T-helper 2 cell treated with Interferon-gamma antibody and Interleukin-4, amounts not matched to agents 100 ng/mL and 5 ng/mL, for 36 hours (primary cell): ENCODE measurements at regions not wholly inside any gene's neighbourhood (a gene's known extent, or its start where the extent isn't known, plus 50 kb on each side); places are given as distances from the start of the nearest gene placed in this dataset.
"Not testable (repeated sequence)": the region's sequence is repeated elsewhere in the genome, so short reads cannot be mapped to it uniquely, and the experiment has no call there.

Experiments
- intact Hi-C: fragments of 100-400 bp; cut with micrococcal nuclease; formaldehyde crosslinking; loops from one replicate; pipeline ENCODE4 v1.15.1; 2023

DNA sequence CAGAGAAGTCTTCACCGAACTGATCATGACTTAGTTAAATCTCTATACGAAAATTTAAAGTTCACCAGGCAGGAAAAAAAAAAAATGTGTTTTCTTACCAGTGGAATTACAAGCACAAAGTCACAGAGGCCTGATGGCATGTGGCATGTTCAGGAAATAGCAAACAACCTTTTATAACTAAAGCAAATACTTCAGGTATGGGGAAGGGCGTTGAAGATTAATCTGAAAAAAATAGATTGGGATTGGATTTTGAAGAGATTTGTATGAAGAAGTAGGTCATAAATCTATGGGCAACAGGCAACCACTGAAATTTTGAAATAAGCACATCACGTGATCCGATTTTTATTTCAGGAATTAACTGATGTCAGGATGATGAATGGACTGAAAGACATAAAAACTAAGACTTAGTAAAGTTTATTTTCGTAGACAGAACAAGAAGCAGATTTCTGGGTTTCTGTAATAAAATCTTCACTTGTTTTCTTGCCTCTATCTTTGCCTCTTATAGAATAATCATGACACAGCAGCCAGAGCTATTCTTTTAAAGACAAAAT, 295.9 kb upstream of the ADGRL4 start:
- intact Hi-C loops = no loop called here

DNA sequence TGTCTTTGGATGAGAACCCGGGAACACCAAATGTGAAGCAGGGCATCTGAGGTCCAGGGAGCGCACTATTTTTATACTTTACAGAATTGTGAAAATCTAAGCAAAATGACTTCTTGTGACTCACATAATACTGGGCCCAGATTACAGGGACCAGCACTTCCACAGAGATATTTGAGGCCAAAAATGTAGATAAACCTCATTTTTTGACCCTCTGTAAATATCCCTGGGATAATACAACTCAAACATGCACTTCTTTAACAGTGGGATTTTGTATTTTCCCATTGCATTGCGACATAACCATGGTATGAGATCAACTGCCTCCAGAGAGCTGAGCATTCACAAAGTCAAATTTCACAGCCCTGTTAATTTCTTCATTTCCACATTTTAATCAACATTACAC, 289.4 kb upstream of the ADGRL4 start:
- intact Hi-C loops = no loop called here

DNA sequence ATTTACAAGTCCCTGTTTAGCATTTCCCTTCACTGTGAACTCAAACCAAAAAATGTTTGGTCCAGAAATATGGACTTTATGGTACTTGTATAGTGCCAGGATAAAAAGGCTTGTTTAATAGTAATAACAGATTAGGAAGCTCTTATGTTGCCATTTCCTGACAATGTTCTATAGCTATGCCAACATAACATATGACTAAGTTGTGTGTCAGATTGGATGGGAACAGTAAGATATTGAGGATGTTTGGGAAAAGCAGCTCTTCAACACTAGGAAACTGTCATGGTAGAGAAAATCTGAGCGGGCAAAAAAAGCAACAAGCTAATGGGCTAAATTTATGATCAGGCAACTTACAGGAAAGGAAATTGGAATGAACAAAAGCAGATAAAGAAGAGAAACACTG, 287.1 kb upstream of the ADGRL4 start:
- intact Hi-C loops = no loop called here

DNA sequence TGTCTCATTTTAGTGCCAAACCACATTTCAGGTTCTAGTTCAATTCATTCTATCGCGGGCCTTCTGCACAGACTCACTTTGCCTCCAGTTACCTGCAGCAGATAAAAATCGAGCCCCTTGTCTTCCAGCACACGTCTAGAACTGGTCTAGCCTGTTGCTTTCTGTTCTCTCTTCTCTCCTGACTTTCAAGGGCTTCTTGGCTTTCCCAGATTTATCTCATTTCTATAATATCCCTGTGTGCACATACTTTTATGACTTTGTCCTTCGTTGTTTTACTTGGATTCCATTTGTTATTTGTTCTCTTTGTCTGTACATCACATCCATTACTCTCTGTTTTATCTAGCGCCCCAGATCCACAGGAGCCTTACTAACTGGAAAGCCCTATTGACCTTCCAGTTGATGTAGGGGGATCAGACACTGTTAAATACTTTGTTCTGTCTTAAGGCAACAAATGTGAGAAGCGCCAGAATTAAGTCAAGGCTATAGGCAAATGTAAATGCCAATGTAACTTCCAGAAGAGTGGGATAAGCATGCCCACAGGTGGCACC, 284.5 kb upstream of the ADGRL4 start:
- intact Hi-C loops = no loop called here

DNA sequence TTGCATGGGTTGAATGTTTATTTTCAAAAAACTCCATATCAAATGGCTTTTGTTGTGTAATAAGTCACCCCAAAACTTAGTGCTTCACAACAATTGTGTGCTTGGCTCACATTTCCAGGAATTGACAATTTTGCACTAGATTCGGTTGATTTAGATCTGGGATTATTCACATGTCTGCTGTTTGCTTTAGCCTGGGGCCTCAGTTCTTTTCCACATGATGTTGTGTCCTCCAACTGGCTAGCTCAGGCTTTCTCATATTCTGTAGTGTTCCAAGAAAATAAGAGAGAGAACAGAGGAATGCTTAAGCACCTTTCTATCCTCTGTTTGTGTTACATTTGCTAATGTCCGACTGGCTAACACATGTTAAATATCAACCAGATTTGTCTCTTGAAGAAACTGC, 281.5 kb upstream of the ADGRL4 start:
- intact Hi-C loops = no loop called here

DNA sequence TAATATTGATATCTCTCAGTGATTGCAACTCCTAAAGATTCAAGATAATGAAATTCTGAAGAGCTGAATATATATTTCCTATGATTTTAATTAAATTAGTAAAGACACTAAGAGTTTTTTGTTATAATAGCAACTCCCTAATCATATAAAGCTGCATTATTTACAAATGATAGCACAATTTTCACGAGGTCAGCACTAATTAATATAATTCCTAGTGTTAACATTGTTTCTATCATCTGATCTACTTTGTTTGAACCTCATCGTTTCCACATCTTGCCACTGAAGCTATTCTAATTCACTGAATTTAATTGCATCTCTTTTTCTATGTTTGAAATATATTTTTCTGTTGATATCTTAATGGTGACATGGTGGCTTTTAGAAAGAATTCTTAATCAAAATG, 279.1 kb upstream of the ADGRL4 start:
- intact Hi-C loops = no loop called here

DNA sequence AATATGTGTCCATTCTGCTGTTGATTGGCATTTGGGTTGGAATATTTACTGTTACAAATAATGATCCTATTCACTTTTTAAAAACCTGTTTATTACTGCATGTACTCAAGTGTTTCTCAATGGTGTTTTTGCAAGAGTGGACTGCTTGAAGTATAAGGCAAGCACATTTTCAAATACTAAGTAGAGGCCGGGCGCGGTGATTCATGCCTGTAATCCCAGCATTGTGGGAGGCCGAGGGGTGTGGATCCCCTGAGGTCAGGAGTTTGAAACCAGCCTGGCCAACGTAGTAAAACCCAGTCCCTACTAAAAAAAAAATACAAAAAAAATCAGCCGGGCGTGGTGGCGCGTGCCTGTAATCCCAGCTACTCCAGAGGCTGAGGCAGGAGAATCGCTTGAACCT, 276.9 kb upstream of the ADGRL4 start:
- intact Hi-C loops = no loop called here

DNA sequence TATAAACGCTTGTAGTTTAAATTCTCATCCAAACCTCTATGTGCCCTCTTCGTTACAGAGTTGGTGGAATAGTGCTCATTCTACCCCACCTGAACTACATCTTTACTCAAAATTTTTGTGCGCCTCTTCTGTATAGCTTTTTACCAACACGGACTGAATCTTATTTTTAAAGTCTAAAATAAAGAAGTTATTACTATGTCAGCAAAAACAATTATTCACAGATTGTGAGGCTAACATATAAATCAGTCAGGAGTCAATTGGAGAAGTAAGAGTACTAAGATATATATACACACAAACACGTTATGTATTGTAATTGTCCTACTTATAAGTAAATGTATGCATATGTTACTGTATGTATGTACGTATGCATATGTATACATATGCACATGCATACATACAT, 274.9 kb upstream of the ADGRL4 start:
- intact Hi-C loops = no loop called here

DNA sequence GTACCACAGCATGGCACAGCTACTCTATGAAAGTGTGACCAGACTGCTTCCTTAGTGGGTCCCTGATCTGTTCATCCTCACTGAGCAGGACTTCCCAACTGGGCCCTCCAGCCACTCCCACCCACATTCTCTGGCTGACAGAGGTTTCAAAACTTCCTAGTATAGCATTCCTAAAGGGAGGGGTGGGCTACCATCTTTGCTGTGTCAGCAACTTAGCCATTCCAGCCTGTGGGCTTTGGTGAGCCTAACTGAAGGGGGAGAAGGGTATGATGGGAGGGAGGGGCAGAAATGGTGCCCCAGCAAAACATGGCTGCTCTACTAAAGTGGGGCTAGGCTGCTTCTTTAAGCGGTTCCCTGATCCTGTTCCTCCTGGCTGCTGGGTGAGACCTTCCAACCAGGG, 265.2 kb upstream of the ADGRL4 start:
- intact Hi-C loops = no loop called here

DNA sequence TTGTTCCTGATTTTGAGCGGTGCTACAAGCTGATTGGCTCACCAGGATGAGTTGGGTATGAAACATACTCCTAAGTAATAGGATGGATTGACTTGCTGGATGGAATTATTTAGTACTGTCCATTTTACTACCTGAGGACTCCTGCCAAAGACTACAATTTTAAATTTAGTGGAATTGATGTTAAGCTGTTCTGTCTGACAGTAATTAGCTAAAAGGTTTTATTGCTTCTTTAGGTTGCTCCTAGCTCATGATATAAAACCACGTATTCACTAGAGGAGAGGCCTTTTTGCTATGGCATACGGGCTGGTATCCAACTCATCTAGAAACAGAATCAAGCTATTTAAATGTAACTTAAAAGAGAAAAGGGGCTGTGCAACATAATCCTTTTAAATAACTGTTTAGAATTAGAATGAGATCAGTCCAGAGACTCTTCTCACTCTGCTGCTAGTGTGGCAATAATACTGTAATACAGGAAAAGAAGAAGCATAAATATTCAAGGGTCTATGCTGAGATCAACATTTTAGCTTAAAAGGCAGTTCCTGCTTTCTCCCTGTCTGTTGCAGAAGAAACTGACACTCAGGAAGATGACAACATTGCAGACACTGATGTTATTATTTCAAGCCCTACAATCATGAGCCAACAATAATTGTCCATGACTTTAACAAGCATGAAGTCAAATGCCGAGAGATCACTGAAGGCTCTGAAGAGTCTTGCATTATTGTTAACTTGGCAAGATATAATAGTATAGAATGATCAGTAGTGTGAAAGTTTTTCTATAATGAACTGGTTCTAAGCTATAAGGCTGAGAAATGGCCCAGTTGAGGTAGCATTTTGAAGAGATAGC, 258.7 kb upstream of the ADGRL4 start:
- intact Hi-C loops = no loop called here

DNA sequence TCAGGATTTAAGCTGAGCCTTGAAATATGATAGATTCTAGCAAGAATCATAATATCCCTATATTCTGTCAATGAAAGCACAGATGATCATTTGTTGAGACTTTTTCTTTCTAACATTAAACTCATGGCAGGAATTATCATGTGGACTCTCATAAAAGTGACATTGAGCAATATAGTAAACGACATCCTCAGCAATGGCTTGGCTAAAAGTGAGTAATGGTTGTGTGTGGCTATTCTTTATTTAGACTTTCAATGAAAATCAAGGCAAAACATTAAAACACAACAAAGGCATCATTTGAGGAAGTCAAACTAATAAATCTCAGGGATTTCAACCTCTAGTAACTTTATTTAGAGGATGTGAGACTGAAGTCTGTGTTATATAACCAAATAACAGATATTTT, 257.8 kb upstream of the ADGRL4 start:
- intact Hi-C loops = no loop called here

DNA sequence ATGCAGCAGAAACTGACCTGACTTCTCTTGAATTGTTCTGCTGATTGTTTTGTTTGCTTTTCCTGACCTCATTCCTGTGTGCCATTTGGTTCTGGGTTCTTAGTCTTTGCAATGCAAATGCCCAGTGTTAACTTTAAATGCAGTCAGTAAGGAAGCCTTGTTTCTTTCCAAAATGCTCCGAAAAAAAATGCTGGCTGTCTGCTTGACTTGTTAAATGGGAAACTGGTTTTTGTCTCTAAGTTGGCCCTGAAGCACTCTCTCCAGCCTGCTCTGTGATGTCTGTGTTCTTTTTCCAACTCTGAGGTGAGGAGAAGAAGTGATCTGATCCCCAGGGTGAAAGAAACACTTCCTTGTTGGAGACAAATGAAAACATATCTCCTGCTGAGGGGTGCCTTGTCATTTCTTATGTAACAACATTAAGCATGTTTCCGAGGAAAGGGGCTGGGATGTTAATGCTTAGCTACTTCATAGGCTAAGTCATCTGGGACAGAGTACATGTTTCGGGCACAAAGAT, 256.3 kb upstream of the ADGRL4 start:
- intact Hi-C loops = no loop called here

DNA sequence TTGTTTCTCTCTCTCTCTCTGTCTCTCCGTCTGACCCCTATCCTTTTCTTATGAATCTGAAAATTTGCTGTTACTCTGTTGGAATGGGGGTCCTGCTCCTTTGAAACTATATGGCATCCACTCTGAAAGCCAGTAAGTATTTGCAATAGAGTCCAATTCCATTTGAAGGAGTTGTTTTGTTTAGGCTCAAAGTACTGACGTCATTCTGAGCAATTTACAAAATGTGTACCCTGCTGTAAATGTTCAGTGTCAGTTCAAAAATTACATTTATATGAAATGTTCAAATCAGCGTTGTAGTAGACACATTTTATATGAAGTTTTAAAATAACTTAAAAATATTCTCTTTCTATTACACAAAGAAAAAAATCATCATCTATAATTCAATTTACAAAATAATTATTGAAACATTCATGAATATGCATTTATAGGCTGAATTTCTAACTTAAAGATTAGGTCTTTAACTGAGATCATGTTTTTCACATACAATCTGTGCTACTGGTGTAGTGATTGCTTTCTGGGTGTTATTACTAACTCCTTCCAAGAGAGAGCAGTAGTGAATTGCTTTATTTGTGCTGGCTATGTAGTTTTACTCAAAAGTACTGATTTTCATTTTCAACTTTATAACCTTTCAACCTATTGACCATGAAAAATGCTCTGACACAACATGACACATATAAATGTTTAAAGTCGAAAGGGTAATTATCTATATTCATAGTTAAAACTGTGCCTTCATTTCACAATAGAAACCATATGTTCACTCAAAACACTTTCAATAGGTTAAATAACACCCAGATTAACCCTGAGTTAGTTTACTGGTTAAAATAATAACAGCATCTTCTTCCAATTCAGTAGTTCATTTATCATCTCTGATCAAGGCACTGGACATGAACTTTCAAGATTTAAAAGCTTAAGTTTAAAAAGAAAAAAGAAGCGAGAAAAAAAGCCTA, 253.1 kb upstream of the ADGRL4 start:
- intact Hi-C loops = no loop called here

DNA sequence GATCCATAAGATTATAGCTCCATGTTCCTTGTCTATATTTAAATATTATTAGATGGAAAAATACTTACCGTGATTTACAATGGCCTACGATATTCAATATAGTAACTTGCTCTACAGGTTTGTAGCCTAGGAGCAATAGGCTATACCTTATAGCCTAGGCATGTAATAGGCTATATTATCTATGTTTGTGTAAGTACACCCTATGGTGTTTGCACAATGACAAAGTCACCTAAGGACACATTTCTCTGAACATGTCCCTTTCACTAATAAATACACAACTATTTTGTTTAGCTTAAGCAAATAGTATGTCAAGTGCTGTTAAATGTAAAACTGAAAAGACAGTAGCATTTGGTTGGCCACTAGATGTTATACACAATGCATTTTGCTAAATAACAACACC, 248.9 kb upstream of the ADGRL4 start:
- intact Hi-C loops = no loop called here

DNA sequence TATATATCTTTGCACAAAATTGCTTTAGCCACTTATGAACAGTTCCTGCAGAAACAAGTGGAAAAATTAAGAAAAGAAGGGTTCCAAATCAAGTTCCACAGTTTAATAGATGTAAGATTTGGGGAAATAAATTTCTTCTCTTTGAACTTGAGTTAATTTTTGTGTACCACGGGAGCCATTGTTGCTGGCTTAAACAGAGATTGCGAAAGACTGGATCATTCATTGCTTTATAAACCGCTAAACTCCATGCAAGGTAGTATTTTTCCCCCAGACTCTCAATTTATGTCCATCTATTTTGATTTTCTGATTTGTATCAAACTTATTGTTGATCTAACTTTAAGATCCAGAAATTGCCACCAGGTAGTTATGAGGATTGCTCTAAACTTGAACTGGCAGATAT, 246.1 kb upstream of the ADGRL4 start:
- intact Hi-C loops = no loop called here

DNA sequence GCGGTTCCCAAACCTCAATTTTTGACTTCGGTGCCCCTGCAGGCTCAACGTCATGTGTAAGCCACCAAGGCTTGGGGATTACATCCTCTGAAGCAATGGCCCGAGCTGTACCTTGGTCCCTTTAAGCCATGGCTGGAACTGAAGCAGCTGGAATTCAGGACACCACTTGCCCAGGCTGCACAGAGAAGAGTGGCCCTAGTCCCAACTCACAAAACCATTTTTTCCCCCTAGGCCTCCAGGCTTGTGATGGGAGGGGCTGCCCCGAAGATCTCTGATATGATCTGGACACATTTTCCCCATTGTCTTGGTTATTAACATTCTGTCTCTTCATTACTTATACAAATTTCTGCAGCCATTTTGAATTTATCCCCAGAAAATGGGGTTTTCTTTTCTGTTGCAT, 233.3 kb upstream of the ADGRL4 start:
- intact Hi-C loops = no loop called here

DNA sequence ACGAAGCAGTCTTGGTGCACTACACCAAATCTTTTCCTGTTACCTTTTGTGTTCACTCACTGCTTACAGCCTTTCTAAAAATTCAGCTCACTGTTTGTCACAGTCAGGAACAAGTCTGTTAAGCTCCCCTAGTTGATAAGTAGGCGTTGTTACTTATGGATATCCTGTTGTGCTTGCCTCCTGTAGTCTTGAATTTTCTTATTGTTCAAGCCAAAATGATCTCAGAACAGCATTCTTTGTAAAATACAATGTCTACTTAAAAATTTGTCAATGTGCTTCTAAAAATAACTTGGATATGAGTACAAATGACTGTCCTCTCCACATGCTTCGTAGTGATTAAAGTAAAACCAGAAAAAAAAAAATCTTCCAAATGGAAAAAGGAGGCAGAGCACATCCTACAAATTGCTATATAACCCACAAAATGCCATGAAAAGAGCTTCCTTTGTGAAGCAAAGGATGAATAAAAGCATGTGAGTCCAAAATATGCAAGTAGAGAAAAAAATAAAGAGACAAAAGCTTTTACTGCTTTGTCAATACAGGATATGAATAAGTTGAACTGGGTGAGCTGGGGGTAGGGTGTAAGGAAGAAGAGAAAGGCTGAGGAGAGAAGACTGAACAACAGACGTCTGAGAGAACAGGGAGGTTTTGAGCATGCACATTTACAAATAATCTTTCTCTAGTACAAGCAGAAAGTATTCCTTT, 228.9 kb upstream of the ADGRL4 start:
- intact Hi-C loops = no loop called here

DNA sequence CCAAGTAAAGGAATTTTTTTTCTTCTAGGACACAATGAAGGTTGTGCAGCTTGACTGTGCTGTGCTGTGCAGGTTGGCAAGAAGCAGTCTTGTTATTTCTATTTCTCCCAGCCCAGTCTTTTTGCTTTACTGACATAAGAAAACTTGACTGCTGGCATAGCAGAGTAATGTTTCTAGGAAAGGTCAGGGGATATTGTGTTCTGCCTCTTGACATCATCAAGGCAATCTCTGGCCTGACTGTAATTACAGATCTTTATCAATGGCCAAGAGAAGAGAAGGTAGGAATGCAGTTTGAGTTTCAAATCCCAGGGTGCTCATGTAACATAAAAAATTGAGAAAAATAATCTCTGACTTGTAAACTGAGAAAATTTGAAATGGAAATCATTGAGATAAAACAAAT, 226.3 kb upstream of the ADGRL4 start:
- intact Hi-C loops = no loop called here

DNA sequence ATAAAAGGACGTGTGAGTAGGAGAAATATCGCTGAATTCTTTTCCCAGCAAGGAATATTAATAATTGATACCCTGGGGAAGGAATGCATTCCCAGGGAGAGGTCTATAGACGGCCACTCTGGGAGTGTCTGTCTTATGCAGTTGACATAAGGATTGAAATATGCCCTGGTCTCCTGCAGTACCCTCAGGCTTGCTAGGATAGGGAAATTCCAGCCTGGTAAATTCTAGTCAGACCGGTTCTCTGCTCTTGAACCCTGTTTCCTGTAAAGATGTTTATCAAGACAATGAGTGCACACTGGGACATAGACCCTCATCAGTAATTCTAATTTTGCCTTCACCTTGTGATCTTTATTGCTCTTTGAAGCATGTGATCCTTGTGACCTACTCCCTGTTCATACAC, 224.2 kb upstream of the ADGRL4 start:
- intact Hi-C loops = not testable (repeated sequence)

DNA sequence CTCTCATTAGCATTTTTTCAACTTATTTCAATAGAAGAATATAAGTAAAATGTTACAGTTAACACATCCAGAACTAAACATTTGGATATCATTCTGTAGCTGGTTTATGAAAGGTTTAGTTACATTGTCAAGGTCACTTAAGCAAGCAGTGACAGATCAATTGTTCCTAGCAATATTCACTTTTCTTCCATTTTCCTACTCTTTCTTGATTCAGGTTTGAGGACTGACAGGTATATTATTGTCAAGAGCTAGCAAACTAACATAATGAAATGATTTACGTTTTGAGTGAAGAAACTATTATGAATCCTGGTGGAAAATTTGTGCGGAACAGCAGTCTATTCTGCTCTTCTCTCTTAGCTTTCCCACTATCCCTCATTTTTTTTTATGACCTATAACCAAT, 220.4 kb upstream of the ADGRL4 start:
- intact Hi-C loops = no loop called here

DNA sequence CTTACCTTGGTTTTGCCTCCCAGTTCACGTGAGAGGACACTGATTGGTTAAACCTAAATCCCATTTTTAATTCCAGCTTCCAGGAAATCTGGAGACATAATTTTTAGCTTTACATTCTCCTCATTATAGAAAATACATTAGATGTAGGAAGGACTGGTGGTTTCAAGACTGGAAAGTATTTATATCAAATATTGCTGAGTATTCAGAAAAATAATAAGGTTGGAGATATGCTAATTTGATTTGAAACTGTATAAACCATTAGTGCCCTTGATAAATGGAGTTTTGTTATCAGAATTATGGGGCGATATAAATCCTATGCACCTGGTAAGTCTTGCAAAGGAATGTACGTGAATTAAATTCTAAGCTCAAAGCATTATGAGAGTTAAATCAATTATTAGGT, 218.0 kb upstream of the ADGRL4 start:
- intact Hi-C loops = no loop called here
